Neutrophil (primary cell): ENCODE measurements at regions not wholly inside any gene's neighbourhood (a gene's known extent, or its start where the extent isn't known, plus 50 kb on each side); places are given as distances from the start of the nearest gene placed in this dataset.

Experiments used
- H3K27ac ChIP-seq: fragments of 200-600 bp; sonication (generic); 2 replicates; pipeline ENCODE4 v1.5.1; 2016; ENCODE audit warnings: mild to moderate bottlenecking, moderate library complexity
- H3K27me3 ChIP-seq: fragments of 200-600 bp; sonication (generic); 2 replicates; pipeline ENCODE4 v1.6.0; 2016; ENCODE audit warnings: mild to moderate bottlenecking
- H3K36me3 ChIP-seq: fragments of 200-600 bp; sonication (generic); 2 replicates; pipeline ENCODE4 v1.5.1; 2017
- H3K4me1 ChIP-seq, 2 experiments: fragments of 200-600 bp in 1 of 2; sonication (generic) in 1 of 2; 1 replicate in 1 of 2; 2 replicates in 1 of 2; pipeline versions ENCODE4 v1.5.1 to v1.6.1; 2013 to 2016; ENCODE audit warnings: low read depth in 1 of 2, low read length in 1 of 2, mild to moderate bottlenecking in 1 of 2, moderate library complexity in 1 of 2; ENCODE audit not compliant: control insufficient read depth in 1 of 2, insufficient read depth in 1 of 2
- H3K4me3 ChIP-seq, 2 experiments: fragments of 200-600 bp in 1 of 2; sonication (generic) in 1 of 2; 1 replicate in 1 of 2; 2 replicates in 1 of 2; pipeline ENCODE4 v1.5.1; 2013 to 2016; ENCODE audit warnings: low read depth in 1 of 2, low read length in 1 of 2, mild to moderate bottlenecking in 1 of 2, moderate library complexity in 1 of 2
- H3K9me3 ChIP-seq: fragments of 200-600 bp; sonication (generic); 2 replicates; pipeline ENCODE4 v1.5.1; 2016
- TF ChIP-seq, protein P1 (sequence below): fragments of 200-600 bp; sonication (generic); IDR thresholded peaks from 2 replicates; pipeline ENCODE4 v1.5.1; 2016; ENCODE audit warnings: antibody characterized with exemption

DNA sequence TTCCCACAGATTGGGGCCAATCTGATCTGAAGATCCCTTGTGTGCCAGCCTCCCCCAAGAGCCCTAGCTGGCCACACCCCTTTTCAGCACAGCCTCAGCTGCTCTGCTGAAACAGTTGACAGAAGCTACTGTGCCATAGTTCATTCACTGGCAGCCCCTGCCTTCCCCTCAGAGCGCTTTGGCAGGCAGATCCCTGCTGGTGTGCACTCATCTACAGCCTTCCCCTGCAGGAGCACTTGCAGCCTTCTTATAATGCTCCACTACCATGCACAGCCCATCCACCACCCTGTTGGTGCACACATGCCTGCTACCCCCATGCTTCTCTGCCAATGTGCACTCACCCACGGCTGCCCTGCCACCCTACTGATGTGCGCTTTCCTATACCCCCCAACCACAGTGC lies 471.3 kb downstream of the MTRR start:
- Histone ChIP-seq H3K9me3 (no peaks in the 10 kb centered on the region), H3K27ac (no peak overlapping the region), H3K4me3 (no peak overlapping the region), H3K27me3 (no peaks in the 10 kb centered on the region), H3K4me1 (no peaks in the 10 kb centered on the region), H3K36me3 (no peaks in the 10 kb centered on the region)
- TF ChIP-seq, protein P1, sequence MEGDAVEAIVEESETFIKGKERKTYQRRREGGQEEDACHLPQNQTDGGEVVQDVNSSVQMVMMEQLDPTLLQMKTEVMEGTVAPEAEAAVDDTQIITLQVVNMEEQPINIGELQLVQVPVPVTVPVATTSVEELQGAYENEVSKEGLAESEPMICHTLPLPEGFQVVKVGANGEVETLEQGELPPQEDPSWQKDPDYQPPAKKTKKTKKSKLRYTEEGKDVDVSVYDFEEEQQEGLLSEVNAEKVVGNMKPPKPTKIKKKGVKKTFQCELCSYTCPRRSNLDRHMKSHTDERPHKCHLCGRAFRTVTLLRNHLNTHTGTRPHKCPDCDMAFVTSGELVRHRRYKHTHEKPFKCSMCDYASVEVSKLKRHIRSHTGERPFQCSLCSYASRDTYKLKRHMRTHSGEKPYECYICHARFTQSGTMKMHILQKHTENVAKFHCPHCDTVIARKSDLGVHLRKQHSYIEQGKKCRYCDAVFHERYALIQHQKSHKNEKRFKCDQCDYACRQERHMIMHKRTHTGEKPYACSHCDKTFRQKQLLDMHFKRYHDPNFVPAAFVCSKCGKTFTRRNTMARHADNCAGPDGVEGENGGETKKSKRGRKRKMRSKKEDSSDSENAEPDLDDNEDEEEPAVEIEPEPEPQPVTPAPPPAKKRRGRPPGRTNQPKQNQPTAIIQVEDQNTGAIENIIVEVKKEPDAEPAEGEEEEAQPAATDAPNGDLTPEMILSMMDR: no peak

DNA sequence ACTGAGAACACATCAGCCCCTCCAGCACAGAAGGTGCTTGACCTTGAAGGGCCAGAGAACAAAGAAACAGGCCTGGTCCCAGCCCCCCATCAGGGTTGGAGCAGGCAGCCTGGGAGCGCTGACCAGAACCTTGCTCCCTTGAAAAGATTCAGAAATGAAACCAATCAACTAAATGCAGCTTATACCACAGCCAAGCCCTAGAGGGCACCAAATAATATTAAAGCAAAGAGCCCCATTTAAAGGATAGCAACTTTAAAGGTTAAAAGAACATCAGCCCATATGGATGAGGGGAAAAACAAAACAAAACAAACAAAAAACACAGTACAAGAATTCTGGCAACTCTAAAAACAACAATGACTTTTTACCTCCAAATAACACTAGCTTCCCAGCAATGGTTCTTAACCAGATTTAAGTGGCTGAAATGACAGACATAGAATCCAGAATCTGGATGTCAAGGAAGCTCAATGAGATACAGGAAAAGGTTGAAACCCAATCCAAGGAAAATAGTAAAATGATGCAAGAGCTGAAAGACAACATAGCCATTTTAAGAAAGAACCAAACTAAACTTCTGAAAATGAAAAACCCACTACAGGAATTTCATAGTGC lies 471.9 kb downstream of the MTRR start:
- Histone ChIP-seq H3K36me3 (no peaks in the 10 kb centered on the region), H3K4me1 (no peaks in the 10 kb centered on the region), H3K4me3 (no peak overlapping the region), H3K9me3 (no peaks in the 10 kb centered on the region), H3K27me3 (no peaks in the 10 kb centered on the region), H3K27ac (no peak overlapping the region)
- TF ChIP-seq, protein P1: no peak

DNA sequence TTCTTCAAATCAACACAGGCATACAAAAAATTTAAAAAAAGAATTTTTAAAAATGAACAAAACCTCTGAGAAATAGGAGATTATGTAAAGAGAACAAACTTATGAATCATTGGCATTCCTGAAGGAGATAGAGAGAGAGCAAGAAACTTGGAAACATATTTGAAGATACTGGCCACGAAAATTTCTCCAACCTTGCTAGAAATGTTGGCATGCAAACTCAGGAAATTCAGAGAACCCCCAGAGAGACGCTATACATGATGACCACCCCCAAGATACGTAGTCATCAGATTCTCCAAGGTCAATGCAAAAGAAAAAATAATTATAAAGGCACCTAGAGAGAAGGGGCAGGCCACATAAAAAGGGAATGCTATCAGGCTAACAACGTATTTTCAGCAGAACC lies 472.5 kb downstream of the MTRR start:
- Histone ChIP-seq H3K9me3 (no peaks in the 10 kb centered on the region), H3K4me3 (no peak overlapping the region), H3K36me3 (no peaks in the 10 kb centered on the region), H3K4me1 (no peaks in the 10 kb centered on the region), H3K27ac (no peak overlapping the region), H3K27me3 (no peaks in the 10 kb centered on the region)
- TF ChIP-seq, protein P1: no peak

DNA sequence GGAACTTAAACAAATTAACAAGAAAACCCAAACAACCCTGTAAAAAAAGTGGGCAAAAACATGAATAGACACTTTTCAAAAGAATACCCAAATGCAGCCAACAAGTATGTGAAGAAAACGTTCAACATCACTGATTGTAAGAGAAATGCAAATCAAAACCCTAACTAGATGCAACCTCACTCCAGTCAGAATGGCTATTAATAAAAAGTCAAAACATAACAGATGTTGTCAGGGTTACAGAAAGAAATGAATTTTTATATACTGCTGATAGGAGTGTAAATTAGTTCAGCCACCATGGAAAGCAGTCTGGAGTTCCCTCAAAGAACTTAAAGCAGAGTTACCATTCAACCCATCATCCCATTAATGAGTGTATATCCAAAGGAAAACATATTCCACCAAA lies 479.0 kb downstream of the MTRR start:
- TF ChIP-seq, protein P1: no peak
- no peaks in the 10 kb centered on the region for H3K27me3 ChIP-seq
- no peak overlapping the region for H3K27ac ChIP-seq
- no peaks in the 10 kb centered on the region for H3K36me3 ChIP-seq
- H3K4me1 ChIP-seq: no peaks in the 10 kb centered on the region
- H3K9me3 ChIP-seq: no peaks in the 10 kb centered on the region
- H3K4me3 ChIP-seq: no peak overlapping the region

DNA sequence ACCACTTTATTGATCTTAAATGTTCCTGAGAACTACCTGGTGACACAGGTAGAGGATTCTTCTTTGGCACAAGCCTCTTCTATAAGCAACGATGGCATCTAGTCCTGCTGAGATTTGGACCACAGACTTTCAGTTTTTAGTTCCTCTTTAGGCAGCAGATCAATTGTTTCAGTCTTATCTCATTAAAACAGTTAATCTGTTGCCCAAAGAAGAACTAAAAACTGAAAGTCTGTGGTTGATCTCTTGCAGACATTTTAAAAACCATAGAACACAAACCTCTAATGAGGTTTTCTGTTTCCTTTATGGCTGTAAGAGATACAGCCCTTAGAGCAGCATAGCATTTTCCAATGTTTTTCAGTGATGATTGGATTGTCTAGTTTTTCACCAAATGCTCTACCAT lies 480.9 kb downstream of the MTRR start:
- no peak overlapping the region for H3K4me3 ChIP-seq
- H3K27ac ChIP-seq: no peak overlapping the region
- H3K9me3 ChIP-seq: no peaks in the 10 kb centered on the region
- H3K4me1 ChIP-seq: no peaks in the 10 kb centered on the region
- TF ChIP-seq, protein P1: no peak
- H3K27me3 ChIP-seq: no peaks in the 10 kb centered on the region
- H3K36me3 ChIP-seq: no peaks in the 10 kb centered on the region
